Kasumi-1 (cell line): ENCODE measurements at regions not wholly inside any gene's neighbourhood (a gene's known extent, or its start where the extent isn't known, plus 50 kb on each side); places are given as distances from the start of the nearest gene placed in this dataset.

Experiments
- DNase-seq, 2 experiments: peaks; one replicate each; lab custom pipeline; 2025; lab: John Stamatoyannopoulos, UW

DNA sequence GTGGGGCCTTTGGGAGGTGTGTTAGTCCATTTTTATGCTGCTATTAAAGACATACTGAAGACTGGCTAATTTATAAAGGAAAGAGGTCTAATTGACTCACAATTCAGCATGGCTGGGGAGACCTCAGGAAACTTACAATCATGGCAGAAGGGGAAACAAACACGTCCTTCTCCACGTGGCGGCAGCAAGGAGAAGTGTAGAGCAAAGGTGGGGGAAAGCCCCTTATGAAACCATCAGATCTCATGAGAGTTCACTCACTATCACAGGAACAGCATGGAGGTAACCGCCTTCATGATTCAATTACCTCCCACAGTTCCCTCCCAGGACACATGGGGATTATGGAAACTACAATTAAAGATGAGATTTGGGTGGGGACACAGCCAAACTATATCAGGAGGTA is 187.1 kb upstream of the OSR1 start:
- DNase-seq, result no peak

DNA sequence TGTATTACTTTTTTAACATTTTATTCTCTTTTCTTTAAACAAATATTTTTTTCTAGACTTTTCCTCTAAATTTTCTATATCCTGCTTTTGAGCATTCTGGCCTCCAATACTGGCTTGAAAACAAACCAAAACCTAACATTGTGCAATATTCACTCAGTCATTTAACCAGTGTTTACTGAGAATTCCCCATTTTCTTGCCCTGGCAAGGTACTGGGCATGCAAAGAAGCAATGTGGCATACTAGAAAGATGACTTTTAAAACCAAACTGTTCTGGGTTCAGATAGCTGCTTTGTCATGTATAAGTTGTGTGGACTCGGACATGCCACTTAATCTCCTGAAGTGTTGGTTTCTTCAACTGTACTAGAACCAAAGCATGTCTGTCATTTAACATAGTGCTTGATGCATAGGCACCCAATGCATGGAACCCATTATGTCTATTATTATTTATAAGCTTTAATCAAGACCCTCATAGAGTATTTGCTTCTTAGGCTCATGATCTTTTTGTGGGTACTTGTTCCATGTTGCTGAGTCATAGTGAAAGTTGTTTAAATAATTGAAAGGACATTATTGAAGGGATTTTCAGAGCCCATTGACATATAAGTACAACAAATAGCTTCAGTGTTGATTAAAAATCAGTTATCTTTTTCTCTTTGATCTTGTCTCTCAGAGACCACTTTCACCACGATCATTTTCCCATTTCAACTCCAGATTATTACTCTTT is 185.4 kb upstream of the OSR1 start:
- DNase-seq, result no peak

DNA sequence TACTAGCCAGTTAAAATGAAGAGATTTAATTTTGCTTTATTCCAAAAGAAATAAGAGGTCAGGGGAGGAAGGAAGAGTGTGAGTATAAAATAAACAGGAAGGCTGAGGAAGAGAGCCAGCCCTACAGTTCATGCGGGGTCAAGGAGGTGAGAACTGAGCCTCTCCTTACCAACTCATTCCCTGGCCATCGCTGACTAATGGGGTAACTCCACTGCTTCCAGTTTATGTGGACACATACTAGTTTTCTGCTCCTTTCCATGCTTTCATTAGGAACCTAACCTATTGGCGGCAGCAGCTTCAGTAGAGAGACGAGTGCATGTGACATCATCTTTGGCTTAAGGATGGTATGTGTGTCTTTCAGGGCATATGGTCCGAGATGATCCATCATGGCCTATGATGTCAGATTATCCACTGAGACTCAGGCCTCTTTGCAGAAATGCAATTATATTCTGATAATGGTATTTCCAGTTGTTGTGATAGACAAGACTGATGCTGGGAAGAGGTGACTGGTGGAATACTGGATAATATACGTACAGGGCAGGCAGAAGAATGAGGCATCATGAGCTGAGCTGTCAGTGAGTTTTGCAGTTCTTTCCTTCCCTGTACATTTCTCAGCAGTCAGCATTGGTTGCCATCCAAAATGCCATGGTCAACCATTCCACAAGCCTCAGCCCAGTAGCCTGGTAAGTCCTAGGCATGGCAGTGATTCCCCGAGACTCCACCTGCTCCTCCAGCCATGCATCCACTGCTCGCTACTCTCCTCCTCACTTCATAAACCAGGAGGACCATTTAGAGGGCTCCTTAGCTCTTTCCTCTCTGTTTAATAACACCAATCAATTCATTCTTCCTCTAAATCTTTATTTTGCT is 184.6 kb upstream of the OSR1 start:
- no peak for DNase-seq

- DNase-seq, result no peak
Measured at GRCh38 chr2:19541884-19542283, 183.5 kb upstream of the OSR1 start.

DNA sequence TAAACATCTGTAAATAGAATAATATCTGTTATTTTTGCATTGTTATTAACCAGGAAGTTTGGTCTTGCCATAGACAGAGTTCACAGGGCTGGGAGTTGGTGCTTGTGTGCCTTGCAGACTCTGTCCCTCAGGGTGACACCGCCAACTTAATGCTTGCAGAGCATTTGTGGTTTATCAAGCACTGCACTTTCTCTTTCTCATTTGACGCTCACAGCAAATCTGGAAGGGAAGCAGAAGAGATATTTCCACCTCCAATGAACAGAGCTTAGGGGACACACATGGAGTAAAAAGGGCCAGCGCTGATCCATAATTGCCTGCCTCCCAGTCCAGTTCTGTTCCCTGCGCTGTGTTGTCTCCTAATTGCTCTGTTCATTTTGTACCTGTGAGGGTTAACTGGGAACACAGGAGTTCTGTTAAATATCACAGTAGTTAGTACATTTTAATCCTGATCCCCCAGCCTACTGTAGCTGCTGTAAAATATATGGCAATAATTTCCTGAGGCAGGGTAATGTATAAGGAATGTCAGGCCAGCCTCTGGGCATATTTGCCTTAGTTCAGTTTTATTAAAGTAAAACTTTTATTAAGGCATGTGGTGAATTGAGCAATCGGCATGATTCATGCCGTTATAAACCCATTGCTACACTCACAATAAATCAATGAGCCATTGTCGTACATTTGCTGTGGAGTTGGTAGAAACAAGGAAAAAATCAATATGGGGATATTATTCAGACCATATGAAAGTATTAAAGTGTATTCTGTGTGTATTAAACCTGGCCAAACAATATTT is 182.5 kb upstream of the OSR1 start:
- no peak for DNase-seq

GRCh38 chr2:19538411-19538963 is 180.1 kb upstream of the OSR1 start:
- DNase-seq, result no peak

DNA sequence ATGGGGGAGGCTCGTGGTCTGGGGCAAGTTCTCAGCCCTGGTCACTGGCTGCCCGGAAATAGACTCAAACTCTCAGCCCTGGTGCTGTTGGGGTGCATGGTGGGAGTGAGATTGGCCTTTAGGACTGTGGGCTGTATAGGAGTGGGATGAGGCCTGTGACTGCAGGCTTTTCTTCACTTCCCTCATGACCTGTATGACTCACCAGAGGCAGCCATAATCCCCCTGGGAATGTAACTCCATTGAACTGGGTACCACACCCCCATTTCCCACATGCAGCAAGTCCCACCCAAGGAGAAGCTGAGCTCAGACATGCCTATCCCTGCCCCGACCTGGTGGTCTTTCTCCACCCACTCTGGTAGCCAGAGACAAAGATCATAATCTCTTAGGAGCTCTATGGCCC is 177.7 kb upstream of the OSR1 start:
- no peak for DNase-seq

DNA sequence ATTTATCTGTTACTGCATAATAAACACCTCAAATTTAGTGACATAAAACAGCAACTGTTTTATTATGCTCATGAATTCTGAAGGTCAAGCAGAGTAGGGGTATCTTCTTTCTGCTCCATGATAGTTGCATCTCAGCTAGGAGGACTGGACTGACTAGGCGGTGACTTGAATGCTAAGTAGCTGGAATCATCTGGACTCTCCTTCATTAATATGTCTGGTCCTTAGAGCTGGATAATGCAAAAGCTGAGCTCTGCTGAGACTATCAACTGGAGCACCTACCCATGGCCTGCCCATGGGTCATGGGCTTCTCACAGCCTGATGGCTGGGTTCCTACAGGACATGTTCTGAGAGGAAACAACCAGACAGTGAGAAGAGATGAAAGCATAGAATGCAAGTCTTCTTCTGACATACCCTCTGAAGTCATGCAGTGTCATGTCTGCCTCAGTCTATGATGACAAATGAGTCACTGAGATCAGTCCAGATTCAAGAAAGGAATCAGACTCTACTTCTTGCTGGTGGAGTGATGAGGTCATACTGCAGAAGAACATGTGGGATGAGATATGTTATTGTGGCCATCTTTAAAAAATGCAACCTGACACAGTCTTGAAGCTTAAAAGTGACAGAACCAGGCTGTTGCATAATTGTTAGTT is 174.2 kb upstream of the OSR1 start:
- DNase-seq, result no peak

DNA sequence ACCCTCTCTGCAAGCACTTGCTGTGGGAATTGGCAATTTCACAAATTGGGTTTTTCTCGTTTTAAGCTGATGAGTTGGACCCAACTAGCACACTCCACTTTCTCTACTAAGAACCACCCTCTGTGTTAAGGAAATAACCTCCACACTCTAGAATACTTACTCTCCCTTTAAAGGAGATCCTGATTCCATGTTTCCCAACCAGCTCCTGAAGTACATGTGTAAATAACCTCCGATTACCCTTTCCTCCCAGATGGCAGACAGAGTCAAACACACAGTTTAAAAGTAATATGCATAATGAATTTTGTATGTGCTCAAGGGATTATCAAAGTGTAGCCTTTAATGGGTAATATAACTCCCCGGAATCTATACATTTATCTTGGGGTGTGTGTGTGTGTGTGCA is 171.3 kb upstream of the OSR1 start:
- no peak for DNase-seq

DNA sequence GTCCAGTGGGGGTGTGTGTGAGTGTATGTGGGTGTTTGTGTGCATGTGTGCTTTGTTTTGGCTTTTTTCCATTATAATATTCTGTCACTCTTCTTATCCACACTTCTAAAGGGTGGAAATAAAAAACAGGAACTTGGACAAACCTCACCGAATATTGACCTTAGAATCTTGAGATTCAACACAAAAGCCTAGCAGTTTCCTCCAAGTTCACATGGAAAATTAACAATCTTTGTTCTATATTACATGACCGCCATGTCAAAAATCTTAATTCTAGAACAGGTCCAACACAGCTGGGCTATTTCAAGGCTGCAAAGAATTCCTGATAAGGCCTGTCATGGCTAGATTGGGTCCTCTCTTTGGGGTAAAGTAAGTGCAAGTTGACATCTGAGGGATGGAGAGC is 169.3 kb upstream of the OSR1 start:
- DNase-seq, result no peak

DNA sequence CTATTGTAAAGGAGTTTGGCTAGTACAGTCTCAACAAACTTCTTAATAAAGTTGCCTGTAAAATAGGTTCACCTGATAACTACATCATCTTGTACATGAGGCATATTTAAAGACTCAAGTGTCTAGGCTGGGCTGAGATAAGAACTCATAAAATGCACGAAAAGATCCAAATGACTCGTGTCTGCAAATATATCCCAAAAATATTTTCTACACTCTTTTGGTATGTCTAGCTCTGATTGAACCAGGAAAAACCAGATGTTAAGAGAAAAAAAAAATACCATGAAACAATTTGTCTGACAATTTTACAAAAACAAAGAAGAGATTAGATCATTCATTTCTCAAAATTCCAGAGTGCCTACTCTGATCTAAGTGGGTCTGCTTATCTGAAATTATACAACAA is 166.9 kb upstream of the OSR1 start:
- no peak for DNase-seq

- no peak for DNase-seq
Measured at GRCh38 chr2:19519045-19519444, 160.6 kb upstream of the OSR1 start.

DNA sequence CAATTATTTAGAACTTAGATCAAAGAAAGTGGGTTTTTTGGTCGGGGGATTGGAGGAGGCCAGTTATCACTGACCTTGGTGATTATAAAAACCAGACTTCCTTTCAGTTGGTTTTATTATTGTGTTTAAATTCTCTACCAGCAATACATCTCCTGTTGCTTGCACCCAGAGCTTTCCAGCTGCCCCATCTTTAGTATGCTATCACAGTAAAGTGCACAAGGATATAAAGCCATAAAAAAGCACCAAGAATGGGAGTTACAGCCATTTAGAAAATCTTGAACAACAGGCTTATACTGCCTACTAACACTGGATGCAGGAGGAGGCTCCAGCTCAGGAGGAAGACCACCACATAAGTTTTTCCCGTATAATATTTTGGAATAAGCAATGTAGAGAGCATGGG is 148.7 kb upstream of the OSR1 start:
- no peak for DNase-seq

GRCh38 chr2:19505199-19506136 is 147.0 kb upstream of the OSR1 start:
- DNase-seq, result no peak

DNA sequence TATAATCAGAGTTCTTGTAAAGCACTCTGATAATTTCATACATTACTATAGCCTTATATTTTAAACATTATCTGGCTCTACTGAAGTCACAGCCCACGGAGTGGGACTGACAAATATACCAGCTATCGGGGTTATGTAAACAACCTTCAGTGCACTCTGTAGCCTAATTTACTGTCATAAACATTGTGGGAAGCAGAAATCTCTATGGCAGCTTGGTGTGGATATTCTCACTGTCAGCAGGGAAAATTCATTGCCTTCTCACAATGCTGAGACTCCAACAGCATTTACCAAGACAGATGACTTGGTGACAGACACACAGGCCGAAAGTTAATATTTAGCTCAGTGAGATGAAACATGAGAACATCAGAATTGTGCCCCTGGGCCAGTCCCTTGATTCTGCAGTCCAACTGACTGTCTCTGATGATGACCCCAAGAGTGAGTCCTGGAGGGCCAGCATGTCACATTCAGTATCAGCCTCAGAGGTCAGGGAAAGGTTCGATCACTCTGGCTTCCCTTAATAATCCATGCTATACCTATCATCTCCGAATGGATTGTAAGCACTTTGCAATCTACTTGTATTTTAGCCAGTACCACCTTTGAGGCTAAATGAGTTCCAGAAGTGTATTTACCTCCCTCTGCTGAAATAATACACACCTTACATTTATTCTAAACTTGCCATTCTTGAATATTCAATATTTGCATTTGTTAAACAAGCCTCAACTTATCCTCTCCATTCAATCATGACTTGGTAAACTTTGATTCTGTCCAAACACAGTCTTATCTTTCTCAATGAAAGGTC is 146.2 kb upstream of the OSR1 start:
- no peak for DNase-seq

- no peak for DNase-seq
Measured at GRCh38 chr2:19503915-19504314, 145.5 kb upstream of the OSR1 start.

GRCh38 chr2:19503406-19503805 is 145.0 kb upstream of the OSR1 start:
- no peak for DNase-seq

GRCh38 chr2:19500126-19500525 is 141.7 kb upstream of the OSR1 start:
- no peak for DNase-seq

DNA sequence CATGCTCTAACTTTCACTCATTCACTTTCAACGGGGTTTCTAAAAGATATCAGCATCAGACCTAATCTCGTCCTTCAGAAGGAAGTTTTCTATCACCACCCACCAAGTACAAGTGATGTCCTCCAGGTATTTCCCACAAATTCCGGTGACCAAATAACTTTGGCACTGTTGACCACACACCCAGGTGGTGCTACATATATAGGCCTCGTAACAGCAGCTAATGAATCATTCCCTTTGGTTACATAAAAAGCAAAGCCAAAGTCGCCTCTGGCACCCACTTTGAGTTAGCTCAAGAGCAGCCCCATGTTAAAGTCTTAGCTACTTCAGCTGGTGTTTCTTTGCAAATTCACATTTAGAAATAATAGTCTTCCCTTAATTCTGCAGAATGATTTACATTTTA is 138.2 kb upstream of the OSR1 start:
- no peak for DNase-seq

DNA sequence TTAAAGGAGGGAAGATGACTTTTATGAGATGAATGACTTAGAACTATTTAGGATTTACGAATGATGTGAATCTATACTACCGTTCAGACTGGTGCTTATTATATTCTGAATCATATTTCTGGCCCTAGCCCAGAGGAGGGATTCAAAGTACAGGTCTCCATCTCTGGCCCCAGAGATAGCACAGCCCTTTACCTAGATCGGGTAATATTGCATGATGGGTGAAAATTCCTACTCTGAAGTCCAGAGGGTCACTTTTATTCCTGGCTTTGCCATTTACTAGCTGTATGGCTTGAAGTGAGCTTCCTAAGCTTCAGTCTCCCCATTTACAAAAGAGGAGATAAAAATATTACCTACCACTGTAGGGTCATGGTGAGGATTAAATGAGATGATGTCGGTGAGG is 135.8 kb upstream of the OSR1 start:
- no peak for DNase-seq
